Osteoblast (primary cell): ENCODE measurements at regions not wholly inside any gene's neighbourhood (a gene's known extent, or its start where the extent isn't known, plus 50 kb on each side); places are given as distances from the start of the nearest gene placed in this dataset.

ENCODE experiments used
- DNase-seq: peaks from one replicate; pipeline ENCODE4 v3.0.0; 2011; ENCODE audit warnings: low spot score, mixed read lengths; ENCODE audit not compliant: insufficient read length; ENCODE audit errors: missing footprints
- H2AFZ ChIP-seq: 2 replicates; pipeline ENCODE4 v1.6.0; 2011; ENCODE audit warnings: mild to moderate bottlenecking, low read length
- H3K27ac ChIP-seq: 2 replicates; pipeline ENCODE4 v1.5.1; 2011; ENCODE audit warnings: mild to moderate bottlenecking, low read depth, low read length, moderate library complexity
- H3K27me3 ChIP-seq: 2 replicates; pipeline ENCODE4 v1.6.0; 2012; ENCODE audit warnings: mild to moderate bottlenecking, control low read depth, inconsistent platforms, low read length, moderate library complexity; ENCODE audit not compliant: insufficient read depth
- H3K36me3 ChIP-seq: 2 replicates; pipeline ENCODE4 v1.5.1; 2011; ENCODE audit warnings: mild to moderate bottlenecking, low read length, control low read depth, moderate library complexity; ENCODE audit not compliant: insufficient read depth
- H3K4me1 ChIP-seq: 2 replicates; pipeline ENCODE4 v1.5.1; 2011; ENCODE audit warnings: mild to moderate bottlenecking, low read length, control low read depth, moderate library complexity; ENCODE audit not compliant: insufficient read depth
- H3K4me2 ChIP-seq: 2 replicates; pipeline ENCODE4 v1.6.0; 2011; ENCODE audit warnings: mild to moderate bottlenecking, low read length; ENCODE audit not compliant: insufficient read depth
- H3K4me3 ChIP-seq: fragments of 200-600 bp; sonication (generic); 3 replicates; pipeline ENCODE4 v1.5.1; 2012; ENCODE audit warnings: mild to moderate bottlenecking, low read length, inconsistent platforms; ENCODE audit not compliant: insufficient read depth
- H3K79me2 ChIP-seq: 2 replicates; pipeline ENCODE4 v1.6.0; 2012; ENCODE audit warnings: mild to moderate bottlenecking, low read length, control low read depth, inconsistent platforms; ENCODE audit not compliant: insufficient read depth
- H3K9me3 ChIP-seq: 2 replicates; pipeline ENCODE4 v1.5.1; 2011; ENCODE audit warnings: low read depth, low read length, control low read depth
- H4K20me1 ChIP-seq: 2 replicates; pipeline ENCODE4 v1.6.0; 2012; ENCODE audit warnings: mild to moderate bottlenecking, low read length, control low read depth; ENCODE audit not compliant: insufficient read depth
- TF ChIP-seq, protein P1 (sequence below): IDR thresholded peaks from 2 replicates; pipeline ENCODE4 v1.5.1; 2011; ENCODE audit warnings: mild to moderate bottlenecking, low read depth, low read length, moderate library complexity; ENCODE audit errors: extremely low read depth

DNA sequence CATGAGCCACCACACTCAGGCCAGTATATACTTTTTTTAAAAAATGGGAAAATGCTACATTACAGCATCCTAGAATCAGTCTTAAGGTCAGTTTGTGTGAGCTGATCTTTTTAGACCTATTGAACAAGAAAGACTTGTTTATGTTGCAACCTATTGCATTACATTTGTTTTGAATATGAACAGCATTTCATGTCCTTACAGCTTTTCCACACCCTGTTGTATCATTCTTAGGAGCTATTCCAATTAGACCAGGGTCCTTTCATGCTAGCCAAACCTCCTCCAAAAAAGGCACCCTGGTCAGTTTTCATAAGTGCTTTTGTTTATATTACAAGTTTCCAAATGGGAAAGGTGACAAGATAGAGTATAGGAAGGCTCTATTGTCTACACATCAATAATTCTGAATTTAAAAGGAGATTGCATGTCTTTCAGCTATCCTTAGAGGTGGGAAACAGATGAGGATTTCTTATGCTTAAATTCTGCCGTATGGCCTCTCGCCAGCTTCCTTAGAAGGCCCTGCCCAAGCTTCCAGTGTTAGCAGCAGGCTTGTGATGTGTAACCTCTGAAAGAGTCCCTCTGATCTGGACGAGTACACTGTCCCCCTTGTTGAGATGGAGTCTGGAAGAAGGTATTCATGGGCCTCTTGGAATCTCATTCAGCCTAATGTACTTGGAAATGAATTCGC is 171.9 kb downstream of the OTUD1 start:
- Histone ChIP-seq H4K20me1 (no peaks in the 10 kb centered on the region), H3K4me2 (no peak overlapping the region), H3K4me1 (no peaks in the 10 kb centered on the region), H3K27ac (no peak overlapping the region), H3K4me3 (no peak overlapping the region), H3K27me3 (no peaks in the 10 kb centered on the region), H2AFZ (no peak overlapping the region), H3K9me3 (no peaks in the 10 kb centered on the region), H3K79me2 (no peaks in the 10 kb centered on the region), H3K36me3 (no peaks in the 10 kb centered on the region)
- DNase-seq = no peak
- TF ChIP-seq, protein P1, sequence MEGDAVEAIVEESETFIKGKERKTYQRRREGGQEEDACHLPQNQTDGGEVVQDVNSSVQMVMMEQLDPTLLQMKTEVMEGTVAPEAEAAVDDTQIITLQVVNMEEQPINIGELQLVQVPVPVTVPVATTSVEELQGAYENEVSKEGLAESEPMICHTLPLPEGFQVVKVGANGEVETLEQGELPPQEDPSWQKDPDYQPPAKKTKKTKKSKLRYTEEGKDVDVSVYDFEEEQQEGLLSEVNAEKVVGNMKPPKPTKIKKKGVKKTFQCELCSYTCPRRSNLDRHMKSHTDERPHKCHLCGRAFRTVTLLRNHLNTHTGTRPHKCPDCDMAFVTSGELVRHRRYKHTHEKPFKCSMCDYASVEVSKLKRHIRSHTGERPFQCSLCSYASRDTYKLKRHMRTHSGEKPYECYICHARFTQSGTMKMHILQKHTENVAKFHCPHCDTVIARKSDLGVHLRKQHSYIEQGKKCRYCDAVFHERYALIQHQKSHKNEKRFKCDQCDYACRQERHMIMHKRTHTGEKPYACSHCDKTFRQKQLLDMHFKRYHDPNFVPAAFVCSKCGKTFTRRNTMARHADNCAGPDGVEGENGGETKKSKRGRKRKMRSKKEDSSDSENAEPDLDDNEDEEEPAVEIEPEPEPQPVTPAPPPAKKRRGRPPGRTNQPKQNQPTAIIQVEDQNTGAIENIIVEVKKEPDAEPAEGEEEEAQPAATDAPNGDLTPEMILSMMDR = no peak

DNA sequence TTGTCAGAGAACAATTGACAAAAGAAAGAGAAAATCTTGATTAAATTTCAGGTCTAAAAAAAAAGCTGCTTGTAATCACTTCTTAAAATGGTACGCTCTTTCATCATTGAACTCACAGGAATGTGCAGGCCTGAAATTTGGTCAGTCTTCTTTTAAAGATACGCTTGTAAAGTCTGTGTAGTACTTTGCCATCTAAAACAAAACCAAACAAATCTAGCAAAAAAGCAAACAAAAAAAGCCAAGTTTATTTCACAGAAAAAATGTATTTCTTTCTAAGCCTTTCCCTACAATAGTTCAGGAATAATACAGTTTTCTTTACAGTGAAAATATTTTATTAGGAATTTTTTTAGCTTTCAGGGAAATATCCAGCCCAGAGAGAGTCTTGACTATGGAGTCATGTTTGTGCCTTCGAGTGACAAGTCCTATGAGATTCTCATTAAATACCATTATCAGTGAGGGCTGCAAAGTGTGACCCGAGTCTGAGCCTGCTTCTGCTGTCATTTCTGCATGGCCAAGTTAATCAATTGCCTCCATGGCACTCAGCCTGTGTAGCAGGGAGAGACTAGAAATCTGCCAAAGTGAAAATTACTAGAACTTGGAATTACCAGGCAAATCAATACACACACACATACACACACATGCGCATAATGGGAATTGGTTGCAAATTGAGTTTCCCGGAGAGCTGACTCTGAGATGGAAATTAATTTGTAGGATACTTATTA is 172.6 kb downstream of the OTUD1 start:
- no peak overlapping the region for H3K4me3 ChIP-seq
- no peaks in the 10 kb centered on the region for H3K79me2 ChIP-seq
- H4K20me1 ChIP-seq = no peaks in the 10 kb centered on the region
- no peaks in the 10 kb centered on the region for H3K36me3 ChIP-seq
- no peak for DNase-seq
- no peak overlapping the region for H3K27ac ChIP-seq
- no peak overlapping the region for H2AFZ ChIP-seq
- H3K4me1 ChIP-seq = no peaks in the 10 kb centered on the region
- H3K27me3 ChIP-seq = no peaks in the 10 kb centered on the region
- H3K4me2 ChIP-seq = no peak overlapping the region
- no peaks in the 10 kb centered on the region for H3K9me3 ChIP-seq
- TF ChIP-seq, protein P1 = no peak

- H3K27me3 ChIP-seq = no peaks in the 10 kb centered on the region
- no peak overlapping the region for H2AFZ ChIP-seq
These were observed 175.0 kb downstream of the OTUD1 start for GRCh38 chr10:23613900-23614299.

DNA sequence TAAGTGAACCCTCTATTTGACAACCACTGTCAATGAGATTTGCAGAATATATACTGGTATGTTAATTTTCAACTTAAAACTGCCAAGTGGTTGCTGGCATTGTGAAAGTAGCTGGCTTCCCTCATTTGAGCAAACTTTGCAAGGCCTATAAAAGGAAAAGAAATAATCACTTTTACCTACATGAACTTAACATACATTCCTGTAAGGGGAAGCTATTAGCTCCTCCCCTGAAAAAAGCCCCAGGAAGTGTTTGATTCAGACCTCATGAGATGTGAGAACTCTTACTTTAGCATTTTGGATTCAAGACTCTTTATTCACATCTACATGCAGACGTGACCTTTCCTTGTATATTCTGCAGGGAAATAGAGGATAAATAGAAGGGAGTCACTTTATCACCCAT is 175.6 kb downstream of the OTUD1 start:
- Histone ChIP-seq H3K27ac (no peak overlapping the region), H2AFZ (no peak overlapping the region), H3K27me3 (no peaks in the 10 kb centered on the region), H3K9me3 (peaks cover 1% of the 10 kb centered on the region), H3K79me2 (no peaks in the 10 kb centered on the region), H3K36me3 (no peaks in the 10 kb centered on the region), H3K4me1 (no peaks in the 10 kb centered on the region), H3K4me3 (no peak overlapping the region), H4K20me1 (no peaks in the 10 kb centered on the region), H3K4me2 (no peak overlapping the region)
- no peak for DNase-seq
- TF ChIP-seq, protein P1 = no peak

More at GRCh38 chr10:23613900-23614299, 175.0 kb downstream of the OTUD1 start:
- H3K4me1 ChIP-seq = no peaks in the 10 kb centered on the region
- H3K36me3 ChIP-seq = no peaks in the 10 kb centered on the region
- H3K27ac ChIP-seq = no peak overlapping the region
- H3K9me3 ChIP-seq = no peaks in the 10 kb centered on the region
- H3K4me3 ChIP-seq = no peak overlapping the region
- TF ChIP-seq, protein P1 = no peak
- H4K20me1 ChIP-seq = no peaks in the 10 kb centered on the region
- H3K4me2 ChIP-seq = no peak overlapping the region
- H3K79me2 ChIP-seq = no peaks in the 10 kb centered on the region
- DNase-seq = no peak
